ENCODE measurements at regions not wholly inside any gene's neighbourhood (a gene's known extent, or its start where the extent isn't known, plus 50 kb on each side); places are given as distances from the start of the nearest gene placed in this dataset.

GRCh38 chr2:2413525-2413924 lies 82.5 kb upstream of the MYT1L start:
- DNase-seq (ENCODE audit: low read depth), result no peak
- no peak overlapping the region for H3K4me3 ChIP-seq (ENCODE audit: low read depth, low read length)
- H3K27me3 ChIP-seq (ENCODE audit: control insufficient read depth, insufficient read depth, low read length), result no peaks in the 10 kb centered on the region
- TF ChIP-seq, protein P1, sequence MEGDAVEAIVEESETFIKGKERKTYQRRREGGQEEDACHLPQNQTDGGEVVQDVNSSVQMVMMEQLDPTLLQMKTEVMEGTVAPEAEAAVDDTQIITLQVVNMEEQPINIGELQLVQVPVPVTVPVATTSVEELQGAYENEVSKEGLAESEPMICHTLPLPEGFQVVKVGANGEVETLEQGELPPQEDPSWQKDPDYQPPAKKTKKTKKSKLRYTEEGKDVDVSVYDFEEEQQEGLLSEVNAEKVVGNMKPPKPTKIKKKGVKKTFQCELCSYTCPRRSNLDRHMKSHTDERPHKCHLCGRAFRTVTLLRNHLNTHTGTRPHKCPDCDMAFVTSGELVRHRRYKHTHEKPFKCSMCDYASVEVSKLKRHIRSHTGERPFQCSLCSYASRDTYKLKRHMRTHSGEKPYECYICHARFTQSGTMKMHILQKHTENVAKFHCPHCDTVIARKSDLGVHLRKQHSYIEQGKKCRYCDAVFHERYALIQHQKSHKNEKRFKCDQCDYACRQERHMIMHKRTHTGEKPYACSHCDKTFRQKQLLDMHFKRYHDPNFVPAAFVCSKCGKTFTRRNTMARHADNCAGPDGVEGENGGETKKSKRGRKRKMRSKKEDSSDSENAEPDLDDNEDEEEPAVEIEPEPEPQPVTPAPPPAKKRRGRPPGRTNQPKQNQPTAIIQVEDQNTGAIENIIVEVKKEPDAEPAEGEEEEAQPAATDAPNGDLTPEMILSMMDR (IDR thresholded peaks at IDR 0.05; ENCODE audit: insufficient read depth, low read length, poor library complexity, severe bottlenecking), result no peak
- no peaks in the 10 kb centered on the region for H3K36me3 ChIP-seq (ENCODE audit: control insufficient read depth, insufficient read depth, low read length)

GRCh38 chr2:2410987-2411386 lies 79.9 kb upstream of the MYT1L start:
- Histone ChIP-seq H3K36me3 (ENCODE audit: control insufficient read depth, insufficient read depth, low read length) (no peaks in the 10 kb centered on the region), H3K27me3 (ENCODE audit: control insufficient read depth, insufficient read depth, low read length) (no peaks in the 10 kb centered on the region), H3K4me3 (ENCODE audit: low read depth, low read length) (no peak overlapping the region)
- TF ChIP-seq, protein P1 (IDR thresholded peaks at IDR 0.05; ENCODE audit: insufficient read depth, low read length, poor library complexity, severe bottlenecking), result no peak
- DNase-seq (ENCODE audit: low read depth), result no peak

GRCh38 chr2:2409481-2409880 lies 78.4 kb upstream of the MYT1L start:
- Histone ChIP-seq H3K27me3 (ENCODE audit: control insufficient read depth, insufficient read depth, low read length) (no peaks in the 10 kb centered on the region), H3K36me3 (ENCODE audit: control insufficient read depth, insufficient read depth, low read length) (no peaks in the 10 kb centered on the region), H3K4me3 (ENCODE audit: low read depth, low read length) (no peak overlapping the region)
- DNase-seq (ENCODE audit: low read depth), result no peak
- TF ChIP-seq, protein P1 (IDR thresholded peaks at IDR 0.05; ENCODE audit: insufficient read depth, low read length, poor library complexity, severe bottlenecking), result no peak

- H3K36me3 ChIP-seq (ENCODE audit: control insufficient read depth, insufficient read depth, low read length), result no peaks in the 10 kb centered on the region
- no peaks in the 10 kb centered on the region for H3K27me3 ChIP-seq (ENCODE audit: control insufficient read depth, insufficient read depth, low read length)
- no peak overlapping the region for H3K4me3 ChIP-seq (ENCODE audit: low read depth, low read length)
- no peak for DNase-seq (ENCODE audit: low read depth)
- TF ChIP-seq, protein P1 (IDR thresholded peaks at IDR 0.05; ENCODE audit: insufficient read depth, low read length, poor library complexity, severe bottlenecking), result no peak
These were observed 74.7 kb upstream of the MYT1L start for GRCh38 chr2:2405780-2406179.

DNA sequence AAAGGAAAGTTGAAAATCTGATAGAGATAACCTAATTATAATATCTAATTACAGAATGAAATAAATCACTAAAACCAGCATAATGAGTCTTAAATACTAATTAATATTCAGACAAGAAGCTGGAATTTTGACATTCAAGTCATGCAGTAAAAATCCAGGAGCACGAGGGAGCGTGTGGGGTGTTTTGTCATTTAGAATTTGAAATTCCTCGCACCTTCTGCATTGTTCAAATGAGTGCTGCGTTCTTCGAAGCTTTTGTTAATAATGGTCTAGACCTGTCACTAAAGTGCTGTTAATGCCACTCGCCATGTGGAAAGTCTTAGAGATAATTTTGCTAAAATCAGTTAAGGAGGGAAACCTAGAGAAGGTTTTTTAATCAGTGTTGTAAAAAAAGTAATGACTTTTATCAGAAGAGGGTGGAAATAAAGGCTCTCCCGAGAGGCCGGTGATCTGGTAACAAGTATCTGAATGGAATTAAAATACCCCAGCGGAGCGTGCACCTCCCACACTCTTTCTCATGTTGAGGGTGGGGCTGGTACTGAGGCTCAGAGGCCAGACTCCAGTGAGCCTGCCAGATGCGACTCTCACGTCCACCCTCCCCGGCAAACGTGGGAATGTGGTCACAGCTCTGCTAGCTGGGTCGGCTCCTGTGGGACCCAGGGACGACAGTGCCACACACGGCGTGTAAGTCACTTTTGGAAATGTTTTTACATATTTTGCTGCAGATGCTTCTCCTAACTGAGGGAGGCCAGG lies 69.4 kb upstream of the MYT1L start:
- no peaks in the 10 kb centered on the region for H3K27me3 ChIP-seq (ENCODE audit: control insufficient read depth, insufficient read depth, low read length)
- TF ChIP-seq, protein P1 (IDR thresholded peaks at IDR 0.05; ENCODE audit: insufficient read depth, low read length, poor library complexity, severe bottlenecking), result no peak
- H3K4me3 ChIP-seq (ENCODE audit: low read depth, low read length), result no peak overlapping the region
- DNase-seq (ENCODE audit: low read depth), result no peak
- H3K36me3 ChIP-seq (ENCODE audit: control insufficient read depth, insufficient read depth, low read length), result no peaks in the 10 kb centered on the region

- no peaks in the 10 kb centered on the region for H3K36me3 ChIP-seq (ENCODE audit: control insufficient read depth, insufficient read depth, low read length)
- H3K27me3 ChIP-seq (ENCODE audit: control insufficient read depth, insufficient read depth, low read length), result no peaks in the 10 kb centered on the region
- no peak overlapping the region for H3K4me3 ChIP-seq (ENCODE audit: low read depth, low read length)
- TF ChIP-seq, protein P1 (IDR thresholded peaks at IDR 0.05; ENCODE audit: insufficient read depth, low read length, poor library complexity, severe bottlenecking), result no peak
- DNase-seq (ENCODE audit: low read depth), result no peak
These were observed 68.3 kb upstream of the MYT1L start for GRCh38 chr2:2399396-2399795.

Measured in kidney epithelial cell (primary cell).